HCT116 (cell line): ENCODE measurements at regions not wholly inside any gene's neighbourhood (a gene's known extent, or its start where the extent isn't known, plus 50 kb on each side); places are given as distances from the start of the nearest gene placed in this dataset.

ENCODE experiments used
- ATAC-seq: fragments of 200-7000 bp; cut with Tn5 transposase; 2 replicates; pipeline ENCODE4 v1.9.1; 2020; ENCODE audit warnings: mild to moderate bottlenecking, moderate library complexity
- BruUV-seq: library from RNA; stranded (reverse); fragments of 400-500 nt; replicated peaks from 2 replicates; lab custom pipeline; 2021; lab: Mats Ljungman, UMichigan
- CTCF ChIA-PET: fragments of 300-600 bp; sonication (Branson Sonifier 250); formaldehyde crosslinking; loops from one replicate; lab custom pipeline; 2021; ENCODE audit warnings: antibody characterized with exemption; lab: Charles Lee
- POLR2A ChIA-PET: fragments of 300-600, 350-600 bp; sonication (Branson Sonifier 250); formaldehyde crosslinking; loops from one replicate; lab custom pipeline; 2021; ENCODE audit warnings: antibody characterized with exemption; lab: Charles Lee
- RAD21 ChIA-PET, 2 experiments: fragments of 300-600 bp; sonication (Branson Sonifier 250); formaldehyde crosslinking; loops; one replicate each; lab custom pipeline; 2023; ENCODE audit warnings: low total read pairs in 2 of 2; ENCODE audit not compliant: uncharacterized antibody in 2 of 2, unreplicated experiment in 2 of 2, low non-redundant PET in 1 of 2; lab: Charles Lee
- DNase-seq: peaks from one replicate; pipeline ENCODE4 v3.0.0-alpha.2; 2010; ENCODE audit warnings: low read depth, low spot score
- H2AFZ ChIP-seq: fragments of 200-600 bp; shearing (Covaris generic), sonication (generic); 2 replicates; pipeline ENCODE4 v1.6.1; 2017; ENCODE audit warnings: low read depth, mixed run types, mixed read lengths, antibody characterized with exemption, low read length; ENCODE audit not compliant: poor library complexity, severe bottlenecking
- H3K27ac ChIP-seq: 2 replicates; pipeline ENCODE4 v1.5.1; 2012; ENCODE audit warnings: low read depth, low read length
- H3K27me3 ChIP-seq: fragments of 200-600 bp; sonication (generic); 2 replicates; pipeline ENCODE4 v1.6.1; 2016; ENCODE audit warnings: mixed run types, low read length, mixed read lengths; ENCODE audit not compliant: insufficient read depth
- H3K36me3 ChIP-seq, 2 experiments: fragments of 200-500 bp in 1 of 2; fragments of 200-600 bp in 1 of 2; sonication (Bioruptor generic) in 1 of 2; sonication (generic) in 1 of 2; 2 replicates each; pipeline versions ENCODE4 v1.5.1 to v1.6.1; 2014 to 2016; ENCODE audit warnings: low read length in 2 of 2, inconsistent platforms in 1 of 2, mixed read lengths in 1 of 2, mixed run types in 1 of 2; ENCODE audit not compliant: insufficient read depth in 2 of 2, control insufficient read depth in 1 of 2
- H3K4me1 ChIP-seq, 2 experiments: fragments of 200-600 bp in 1 of 2; sonication (generic) in 1 of 2; 2 replicates each; pipeline versions ENCODE4 v1.5.1 to v1.6.1; 2012 to 2017; ENCODE audit warnings: low read length in 2 of 2, inconsistent platforms in 1 of 2, mild to moderate bottlenecking in 1 of 2, mixed read lengths in 1 of 2, mixed run types in 1 of 2, moderate library complexity in 1 of 2; ENCODE audit not compliant: insufficient read depth in 2 of 2, control insufficient read depth in 1 of 2
- H3K4me2 ChIP-seq: fragments of 200-600 bp; sonication (generic); 2 replicates; pipeline ENCODE4 v1.6.1; 2017; ENCODE audit warnings: mixed run types, low read length, mixed read lengths
- H3K4me3 ChIP-seq, 2 experiments: fragments of 200-600 bp in 1 of 2; sonication (generic) in 1 of 2; replicated peaks in 1 of 2; 2 replicates each; pipeline ENCODE4 v1.5.1; 2011 to 2016; ENCODE audit warnings: low read length in 2 of 2, control low read depth in 1 of 2, low read depth in 1 of 2, mild to moderate bottlenecking in 1 of 2, mixed read lengths in 1 of 2, mixed run types in 1 of 2
- H3K79me2 ChIP-seq: fragments of 200-600 bp; sonication (generic); 2 replicates; pipeline ENCODE4 v1.6.1; 2017; ENCODE audit warnings: mild to moderate bottlenecking, mixed run types, low read length, moderate library complexity, mixed read lengths; ENCODE audit not compliant: insufficient read depth
- H3K9ac ChIP-seq: fragments of 200-600 bp; sonication (generic); 2 replicates; pipeline ENCODE4 v1.6.1; 2016; ENCODE audit warnings: low read length, mixed read lengths
- H3K9me2 ChIP-seq: fragments of 200-600 bp; sonication (generic), shearing (Covaris generic); 2 replicates; pipeline ENCODE4 v1.6.1; 2017; ENCODE audit warnings: mixed run types, mild to moderate bottlenecking, moderate library complexity; ENCODE audit not compliant: insufficient read depth
- H3K9me3 ChIP-seq, 2 experiments: fragments of 200-500 bp in 1 of 2; fragments of 200-600 bp in 1 of 2; sonication (Bioruptor generic) in 1 of 2; sonication (generic) in 1 of 2; 2 replicates each; pipeline ENCODE4 v1.6.1; 2014 to 2017; ENCODE audit warnings: low read length in 2 of 2, mixed read lengths in 2 of 2, inconsistent platforms in 1 of 2, low read depth in 1 of 2, mild to moderate bottlenecking in 1 of 2, mixed run types in 1 of 2, moderate library complexity in 1 of 2; ENCODE audit not compliant: control insufficient read depth in 1 of 2, insufficient read depth in 1 of 2
- H4K20me1 ChIP-seq: fragments of 200-600 bp; sonication (generic), shearing (Covaris generic); 2 replicates; pipeline ENCODE4 v1.6.1; 2017; ENCODE audit warnings: mixed run types, mild to moderate bottlenecking, moderate library complexity; ENCODE audit not compliant: insufficient read depth
- CBX3 ChIP-seq: IDR thresholded peaks from 2 replicates; pipeline ENCODE4 v1.6.1; 2012; ENCODE audit warnings: low read depth
- CEBPB ChIP-seq: IDR thresholded peaks from 2 replicates; pipeline ENCODE4 v1.6.1; 2012; ENCODE audit warnings: low read depth
- EGR1 ChIP-seq: IDR thresholded peaks from 2 replicates; pipeline ENCODE4 v1.6.1; 2012; ENCODE audit warnings: low read depth
- ELF1 ChIP-seq: IDR thresholded peaks from 2 replicates; pipeline ENCODE4 v1.6.1; 2012; ENCODE audit warnings: low read depth, borderline replicate concordance
- FOSL1 ChIP-seq: IDR thresholded peaks from 2 replicates; pipeline ENCODE4 v1.6.1; 2012; ENCODE audit warnings: low read depth
- MAX ChIP-seq: IDR thresholded peaks from 2 replicates; pipeline ENCODE4 v1.6.1; 2012
- POLR2A ChIP-seq: IDR thresholded peaks from 2 replicates; pipeline ENCODE4 v1.7.0; 2011; ENCODE audit warnings: borderline replicate concordance; ENCODE audit not compliant: insufficient read depth, insufficient read length; ENCODE audit errors: extremely low read depth
- POLR2AphosphoS5 ChIP-seq: IDR thresholded peaks from 2 replicates; pipeline ENCODE4 v1.6.1; 2011; ENCODE audit warnings: mild to moderate bottlenecking, low read depth, low read length, moderate library complexity
- RAD21 ChIP-seq: IDR thresholded peaks from 2 replicates; pipeline ENCODE4 v1.6.1; 2012; ENCODE audit warnings: low read depth, mild to moderate bottlenecking
- REST ChIP-seq: IDR thresholded peaks from 2 replicates; pipeline ENCODE4 v1.6.1; 2012; ENCODE audit warnings: low read depth
- SIN3A ChIP-seq: IDR thresholded peaks from 2 replicates; pipeline ENCODE4 v1.6.1; 2012; ENCODE audit warnings: low read depth
- SP1 ChIP-seq: IDR thresholded peaks from 2 replicates; pipeline ENCODE4 v1.6.1; 2012; ENCODE audit warnings: low read depth
- SRF ChIP-seq: IDR thresholded peaks from 2 replicates; pipeline ENCODE4 v1.6.1; 2012; ENCODE audit warnings: low read depth
- ZNF274 ChIP-seq: fragments of 200-500 bp; sonication (Bioruptor generic); IDR thresholded peaks from 2 replicates; pipeline ENCODE4 v1.6.1; 2014; ENCODE audit warnings: mild to moderate bottlenecking, low read depth, low read length, inconsistent platforms
- intact Hi-C: fragments of 100-400 bp; cut with micrococcal nuclease; formaldehyde crosslinking; loops from 2 replicates; pipeline ENCODE4 v1.10.0; 2022

GRCh38 chr3:144167634-144168033 lies 196.0 kb downstream of the DIPK2A start:
- H3K79me2 ChIP-seq = no peaks in the 10 kb centered on the region
- no peaks in the 10 kb centered on the region for H4K20me1 ChIP-seq
- H3K36me3 ChIP-seq = no peaks in the 10 kb centered on the region
- CTCF ChIA-PET = no interaction called here
- H3K9me2 ChIP-seq = no peaks in the 10 kb centered on the region
- H3K27me3 ChIP-seq = no peaks in the 10 kb centered on the region
- DNase-seq = no peak
- H3K4me2 ChIP-seq = no peak overlapping the region
- POLR2A ChIA-PET = no interaction called here
- no peak overlapping the region for H3K4me3 ChIP-seq
- H2AFZ ChIP-seq = no peak overlapping the region
- no TSS peak for BruUV-seq
- no peaks in the 10 kb centered on the region for H3K9me3 ChIP-seq
- RAD21 ChIA-PET = no interaction called here
- ATAC-seq = no peak
- no peaks in the 10 kb centered on the region for H3K4me1 ChIP-seq
- TF ChIP-seq POLR2A = no peak
- no peak for TF ChIP-seq CEBPB
- no peak for TF ChIP-seq POLR2AphosphoS5
- TF ChIP-seq CBX3 = no peak
- no peak for TF ChIP-seq FOSL1
- no peak for TF ChIP-seq ZNF274
- no peak for TF ChIP-seq EGR1
- TF ChIP-seq SIN3A = no peak
- TF ChIP-seq RAD21 = no peak
- TF ChIP-seq REST = no peak
- TF ChIP-seq MAX = no peak
- TF ChIP-seq ELF1 = no peak
- no peak for TF ChIP-seq SRF
- no peak for TF ChIP-seq SP1
- intact Hi-C loops = no loop called here
- no peak overlapping the region for H3K27ac ChIP-seq
- H3K9ac ChIP-seq = no peak overlapping the region
